Stromal cell of bone marrow (primary cell): ENCODE measurements at regions not wholly inside any gene's neighbourhood (a gene's known extent, or its start where the extent isn't known, plus 50 kb on each side); places are given as distances from the start of the nearest gene placed in this dataset.

Experiments
- DNase-seq: peaks from one replicate; pipeline ENCODE4 v3.0.0-alpha.2; 2012; ENCODE audit warnings: low read depth

- no peak for DNase-seq
These were observed 67.2 kb upstream of the TSLP start for GRCh38 chr5:111004291-111004690.

GRCh38 chr5:111010783-111011182, 60.7 kb upstream of the TSLP start:
- DNase-seq, result no peak

GRCh38 chr5:111013011-111013410, 58.5 kb upstream of the TSLP start:
- DNase-seq, result no peak

DNA sequence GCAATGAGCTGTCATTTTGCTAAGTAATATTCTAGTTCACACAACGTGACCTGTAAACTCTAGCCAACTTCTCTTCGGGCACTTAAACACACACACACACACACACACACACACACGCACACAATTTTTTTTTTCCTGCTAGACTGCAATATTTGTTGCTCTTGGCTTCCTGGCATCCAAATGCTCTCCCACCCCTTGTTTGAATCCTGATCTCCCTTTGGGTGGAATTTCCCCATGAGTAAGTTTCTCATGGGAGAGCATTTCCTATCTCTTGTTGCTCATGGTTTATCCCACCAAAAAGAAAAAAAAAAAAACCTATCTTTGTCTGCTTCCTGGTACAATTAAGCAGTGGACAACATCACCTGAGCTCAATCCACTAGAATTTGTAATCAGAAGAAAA, 54.7 kb upstream of the TSLP start:
- DNase-seq, result peak; percentile 68

- peak; percentile 44 for DNase-seq
These were observed 53.8 kb upstream of the TSLP start for GRCh38 chr5:111017731-111018130.
